ENCODE measurements at regions not wholly inside any gene's neighbourhood (a gene's known extent, or its start where the extent isn't known, plus 50 kb on each side); places are given as distances from the start of the nearest gene placed in this dataset.

GRCh38 chr18:44033144-44033701, 647.5 kb upstream of the SETBP1 start:
- Histone ChIP-seq H3K9me3 (ENCODE audit: control extremely low read depth in 1 of 3, control insufficient read depth in 2 of 3, insufficient read depth in 1 of 3, low read length in 2 of 3) (no peaks in the 10 kb centered on the region), H3K4me1 (ENCODE audit: control insufficient read depth in 2 of 2, insufficient read depth in 2 of 2, low read length in 2 of 2) (no peaks in the 10 kb centered on the region), H3K27me3 (replicated peaks in 1 of 4; ENCODE audit: control extremely low read depth in 1 of 4, control insufficient read depth in 3 of 4, insufficient read depth in 4 of 4, low read length in 3 of 4) (no peaks in the 10 kb centered on the region), H4K20me1 (ENCODE audit: control insufficient read depth, insufficient read depth, low read length, poor library complexity, severe bottlenecking) (no peaks in the 10 kb centered on the region), H2AFZ (ENCODE audit: insufficient read depth, low read depth, low read length, poor library complexity, severe bottlenecking) (no peak overlapping the region), H3K79me2 (ENCODE audit: control insufficient read depth, insufficient read depth, low read length) (no peaks in the 10 kb centered on the region), H3K36me3 (replicated peaks in 1 of 2; ENCODE audit: control extremely low read depth in 1 of 2, control insufficient read depth in 1 of 2, extremely low read depth in 1 of 2, insufficient read depth in 2 of 2, low read length in 1 of 2) (no peaks in the 10 kb centered on the region), H3K9ac (ENCODE audit: low read length) (no peak overlapping the region), H3K4me2 (replicated peaks; ENCODE audit: low read depth, low read length, poor library complexity, severe bottlenecking) (no peak overlapping the region), H3K27ac (ENCODE audit: low read length in 2 of 2) (no peak overlapping the region), H3K4me3 (ENCODE audit: control extremely low read depth in 1 of 5, extremely low read depth in 1 of 5, insufficient read depth in 1 of 5, low read depth in 2 of 5, low read length in 4 of 5) (no peak overlapping the region)
- TF ChIP-seq CTCF (IDR thresholded peaks at IDR 0.05) (no peak), EZH2 (IDR thresholded peaks at IDR 0.05; ENCODE audit: borderline replicate concordance, insufficient read depth, low read depth, low read length, poor library complexity, severe bottlenecking) (no peak)
- CTCF ChIA-PET = no interaction called here
- intact Hi-C loops (cut with micrococcal nuclease) = no loop called here
- POLR2A ChIA-PET = no interaction called here
- no peaks in the 10 kb centered on the region for H3K9me3 Mint-ChIP-seq (ENCODE audit: insufficient read depth)
- no peak overlapping the region for H3K4me3 Mint-ChIP-seq
- no peaks in the 10 kb centered on the region for H3K27me3 Mint-ChIP-seq
- WGBS (ENCODE audit: insufficient coverage) = 86% methylated on average over 2 of the region's 6 CpGs
- ATAC-seq (ENCODE audit: low read depth) = no peak
- no peak overlapping the region for H3K27ac Mint-ChIP-seq
- DNase-seq = no peak
- H3K4me1 Mint-ChIP-seq = no peaks in the 10 kb centered on the region

DNA sequence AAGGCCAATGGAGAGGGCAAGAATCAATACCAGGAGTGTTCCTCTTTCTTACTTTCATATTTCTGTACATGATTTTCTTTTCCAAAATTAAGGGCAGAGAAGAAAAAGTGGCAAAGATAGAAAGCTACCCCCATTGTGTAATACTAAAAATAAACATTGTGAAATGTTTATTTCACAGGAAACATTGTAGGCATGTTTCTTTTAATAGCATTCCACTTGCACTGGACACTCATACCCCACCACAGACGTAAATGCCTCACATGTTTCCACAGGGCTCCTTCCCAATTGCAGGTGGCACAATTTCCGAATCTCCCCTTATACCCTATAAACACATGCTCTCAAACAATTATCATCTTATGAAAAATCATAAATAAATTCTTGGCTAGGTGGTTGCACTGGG, 645.1 kb upstream of the SETBP1 start:
- H3K4me3 Mint-ChIP-seq = no peak overlapping the region

More for the DNA sequence above, 645.1 kb upstream of the SETBP1 start:
- Histone ChIP-seq H3K27me3 (replicated peaks in 1 of 4; ENCODE audit: control extremely low read depth in 1 of 4, control insufficient read depth in 3 of 4, insufficient read depth in 4 of 4, low read length in 3 of 4) (no peaks in the 10 kb centered on the region), H3K4me2 (replicated peaks; ENCODE audit: low read depth, low read length, poor library complexity, severe bottlenecking) (no peak overlapping the region), H3K79me2 (ENCODE audit: control insufficient read depth, insufficient read depth, low read length) (no peaks in the 10 kb centered on the region), H4K20me1 (ENCODE audit: control insufficient read depth, insufficient read depth, low read length, poor library complexity, severe bottlenecking) (no peaks in the 10 kb centered on the region), H2AFZ (ENCODE audit: insufficient read depth, low read depth, low read length, poor library complexity, severe bottlenecking) (no peak overlapping the region), H3K9me3 (ENCODE audit: control extremely low read depth in 1 of 3, control insufficient read depth in 2 of 3, insufficient read depth in 1 of 3, low read length in 2 of 3) (no peaks in the 10 kb centered on the region), H3K36me3 (replicated peaks in 1 of 2; ENCODE audit: control extremely low read depth in 1 of 2, control insufficient read depth in 1 of 2, extremely low read depth in 1 of 2, insufficient read depth in 2 of 2, low read length in 1 of 2) (no peaks in the 10 kb centered on the region), H3K9ac (ENCODE audit: low read length) (no peak overlapping the region), H3K27ac (ENCODE audit: low read length in 2 of 2) (no peak overlapping the region), H3K4me1 (ENCODE audit: control insufficient read depth in 2 of 2, insufficient read depth in 2 of 2, low read length in 2 of 2) (no peaks in the 10 kb centered on the region), H3K4me3 (ENCODE audit: control extremely low read depth in 1 of 5, extremely low read depth in 1 of 5, insufficient read depth in 1 of 5, low read depth in 2 of 5, low read length in 4 of 5) (no peak overlapping the region)
- CTCF ChIA-PET = no interaction called here
- WGBS (ENCODE audit: insufficient coverage) = no CpG with 5 or more reads among the region's 2 CpGs
- Mint-ChIP-seq H3K27me3 (peaks cover 2% of the 10 kb centered on the region), H3K4me1 (no peaks in the 10 kb centered on the region), H3K9me3 (ENCODE audit: insufficient read depth) (no peaks in the 10 kb centered on the region), H3K27ac (no peak overlapping the region)
- POLR2A ChIA-PET = no interaction called here
- ATAC-seq (ENCODE audit: low read depth) = no peak
- TF ChIP-seq CTCF (IDR thresholded peaks at IDR 0.05) = no peak
- no peak for TF ChIP-seq EZH2 (IDR thresholded peaks at IDR 0.05; ENCODE audit: borderline replicate concordance, insufficient read depth, low read depth, low read length, poor library complexity, severe bottlenecking)
- no peak for DNase-seq
- intact Hi-C loops (cut with micrococcal nuclease) = no loop called here

Data from B cell (primary cell).